Upper lobe of right lung (tissue), 1 donor: ENCODE measurements at regions not wholly inside any gene's neighbourhood (a gene's known extent, or its start where the extent isn't known, plus 50 kb on each side); places are given as distances from the start of the nearest gene placed in this dataset.
A peak's percentile ranks its signal among the peaks of the same experiment; 100 is the strongest.

ENCODE experiments used
- ATAC-seq: fragments of 200-7000 bp; cut with Tn5 transposase; one replicate; pipeline ENCODE4 v1.9.1; 2020; ENCODE audit warnings: mild to moderate bottlenecking, moderate library complexity
- DNase-seq: peaks from one replicate; pipeline ENCODE4 v3.0.0-alpha.2; 2020
- H3K27ac ChIP-seq: fragments of 200-600 bp; one replicate; pipeline ENCODE4 v1.8.0; 2022
- H3K27me3 ChIP-seq: fragments of 200-600 bp; one replicate; pipeline ENCODE4 v1.8.0; 2022; ENCODE audit warnings: mild to moderate bottlenecking
- H3K36me3 ChIP-seq: fragments of 200-600 bp; one replicate; pipeline ENCODE4 v1.8.0; 2022
- H3K4me1 ChIP-seq: fragments of 200-600 bp; one replicate; pipeline ENCODE4 v1.8.0; 2022
- H3K4me3 ChIP-seq: fragments of 200-600 bp; one replicate; pipeline ENCODE4 v1.8.0; 2022; ENCODE audit warnings: mild to moderate bottlenecking
- H3K9me3 ChIP-seq: fragments of 200-600 bp; one replicate; pipeline ENCODE4 v1.8.0; 2022
- intact Hi-C: fragments of 100-400 bp; cut with DNase I; formaldehyde crosslinking; loops from one replicate; pipeline ENCODE4 v1.11.0; 2022
- TF ChIP-seq, protein P1 (sequence below): fragments of 200-600 bp; IDR thresholded peaks from one replicate; pipeline ENCODE4 v1.8.0; 2022; ENCODE audit warnings: antibody characterized with exemption
- donor health status: DM: no; HTN: yes; CAD: no; lungs with severe emphysema.

- Histone ChIP-seq H3K36me3 (no peaks in the 10 kb centered on the region), H3K27me3 (no peaks in the 10 kb centered on the region), H3K4me3 (no peak overlapping the region), H3K27ac (no peak overlapping the region), H3K9me3 (no peaks in the 10 kb centered on the region), H3K4me1 (no peaks in the 10 kb centered on the region)
- ATAC-seq (no peak), DNase-seq (no peak)
- intact Hi-C loops: no loop called here
- TF ChIP-seq, protein P1, sequence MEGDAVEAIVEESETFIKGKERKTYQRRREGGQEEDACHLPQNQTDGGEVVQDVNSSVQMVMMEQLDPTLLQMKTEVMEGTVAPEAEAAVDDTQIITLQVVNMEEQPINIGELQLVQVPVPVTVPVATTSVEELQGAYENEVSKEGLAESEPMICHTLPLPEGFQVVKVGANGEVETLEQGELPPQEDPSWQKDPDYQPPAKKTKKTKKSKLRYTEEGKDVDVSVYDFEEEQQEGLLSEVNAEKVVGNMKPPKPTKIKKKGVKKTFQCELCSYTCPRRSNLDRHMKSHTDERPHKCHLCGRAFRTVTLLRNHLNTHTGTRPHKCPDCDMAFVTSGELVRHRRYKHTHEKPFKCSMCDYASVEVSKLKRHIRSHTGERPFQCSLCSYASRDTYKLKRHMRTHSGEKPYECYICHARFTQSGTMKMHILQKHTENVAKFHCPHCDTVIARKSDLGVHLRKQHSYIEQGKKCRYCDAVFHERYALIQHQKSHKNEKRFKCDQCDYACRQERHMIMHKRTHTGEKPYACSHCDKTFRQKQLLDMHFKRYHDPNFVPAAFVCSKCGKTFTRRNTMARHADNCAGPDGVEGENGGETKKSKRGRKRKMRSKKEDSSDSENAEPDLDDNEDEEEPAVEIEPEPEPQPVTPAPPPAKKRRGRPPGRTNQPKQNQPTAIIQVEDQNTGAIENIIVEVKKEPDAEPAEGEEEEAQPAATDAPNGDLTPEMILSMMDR: no peak
These were observed 246.3 kb upstream of the SEMA6D start for GRCh38 chr15:47470983-47471382.

GRCh38 chr15:47473106-47473725 lies 244.1 kb upstream of the SEMA6D start:
- Histone ChIP-seq H3K9me3 (no peaks in the 10 kb centered on the region), H3K27ac (no peak overlapping the region), H3K27me3 (no peaks in the 10 kb centered on the region), H3K36me3 (no peaks in the 10 kb centered on the region), H3K4me3 (no peak overlapping the region), H3K4me1 (no peaks in the 10 kb centered on the region)
- ATAC-seq (no peak), DNase-seq (no peak)
- TF ChIP-seq, protein P1: no peak
- intact Hi-C loops: no loop called here

GRCh38 chr15:47473832-47474231 lies 243.5 kb upstream of the SEMA6D start:
- intact Hi-C loops: no loop called here
- Histone ChIP-seq H3K9me3 (no peaks in the 10 kb centered on the region), H3K4me3 (no peak overlapping the region), H3K4me1 (no peaks in the 10 kb centered on the region), H3K36me3 (no peaks in the 10 kb centered on the region), H3K27me3 (no peaks in the 10 kb centered on the region), H3K27ac (no peak overlapping the region)
- ATAC-seq (peak; percentile 37), DNase-seq (no peak)
- TF ChIP-seq, protein P1: no peak

- no peaks in the 10 kb centered on the region for H3K27me3 ChIP-seq
- H3K4me3 ChIP-seq: no peak overlapping the region
- H3K9me3 ChIP-seq: no peaks in the 10 kb centered on the region
- ATAC-seq (no peak), DNase-seq (no peak)
- H3K27ac ChIP-seq: no peak overlapping the region
- no peaks in the 10 kb centered on the region for H3K4me1 ChIP-seq
- H3K36me3 ChIP-seq: no peaks in the 10 kb centered on the region
- TF ChIP-seq, protein P1: no peak
- intact Hi-C loops: no loop called here
These were observed 242.0 kb upstream of the SEMA6D start for GRCh38 chr15:47475336-47475735.

- TF ChIP-seq, protein P1: no peak
- intact Hi-C loops: no loop called here
- DNase-seq (no peak), ATAC-seq (no peak)
- no peak overlapping the region for H3K27ac ChIP-seq
- H3K4me1 ChIP-seq: no peaks in the 10 kb centered on the region
- H3K9me3 ChIP-seq: no peaks in the 10 kb centered on the region
- H3K36me3 ChIP-seq: no peaks in the 10 kb centered on the region
- H3K4me3 ChIP-seq: no peak overlapping the region
- no peaks in the 10 kb centered on the region for H3K27me3 ChIP-seq
These were observed 240.0 kb upstream of the SEMA6D start for GRCh38 chr15:47477341-47477740.

GRCh38 chr15:47484059-47484458 lies 233.2 kb upstream of the SEMA6D start:
- Histone ChIP-seq H3K36me3 (no peaks in the 10 kb centered on the region), H3K4me3 (no peak overlapping the region), H3K27ac (no peak overlapping the region), H3K27me3 (no peaks in the 10 kb centered on the region), H3K4me1 (no peaks in the 10 kb centered on the region), H3K9me3 (no peaks in the 10 kb centered on the region)
- TF ChIP-seq, protein P1: no peak
- DNase-seq (no peak), ATAC-seq (no peak)
- intact Hi-C loops: no loop called here
